ENCODE measurements at regions not wholly inside any gene's neighbourhood (a gene's known extent, or its start where the extent isn't known, plus 50 kb on each side); places are given as distances from the start of the nearest gene placed in this dataset.

GRCh38 chr3:94909726-94910125 is 846.9 kb downstream of the NSUN3 start:
- in situ Hi-C loops (cut with MboI; ENCODE audit: low sequenced_read_pairs, unreplicated experiment), result no loop called here
- TF ChIP-seq CTCF (IDR thresholded peaks at IDR 0.05; ENCODE audit: borderline replicate concordance, control extremely low read depth, extremely low read depth, insufficient read depth, missing control alignments), result no peak
- no peak for DNase-seq (ENCODE audit: low spot score)

- DNase-seq (ENCODE audit: low spot score), result no peak
- in situ Hi-C loops (cut with MboI; ENCODE audit: low sequenced_read_pairs, unreplicated experiment), result no loop called here
- TF ChIP-seq CTCF (IDR thresholded peaks at IDR 0.05; ENCODE audit: borderline replicate concordance, control extremely low read depth, extremely low read depth, insufficient read depth, missing control alignments), result no peak
Measured at GRCh38 chr3:94912656-94913055, 849.8 kb downstream of the NSUN3 start.

- DNase-seq (ENCODE audit: low spot score), result no peak
- in situ Hi-C loops (cut with MboI; ENCODE audit: low sequenced_read_pairs, unreplicated experiment), result no loop called here
- TF ChIP-seq CTCF (IDR thresholded peaks at IDR 0.05; ENCODE audit: borderline replicate concordance, control extremely low read depth, extremely low read depth, insufficient read depth, missing control alignments), result no peak
Measured at GRCh38 chr3:94927175-94927574, 864.3 kb downstream of the NSUN3 start.

GRCh38 chr3:94928921-94929320 is 866.1 kb downstream of the NSUN3 start:
- in situ Hi-C loops (cut with MboI; ENCODE audit: low sequenced_read_pairs, unreplicated experiment), result no loop called here
- no peak for TF ChIP-seq CTCF (IDR thresholded peaks at IDR 0.05; ENCODE audit: borderline replicate concordance, control extremely low read depth, extremely low read depth, insufficient read depth, missing control alignments)
- no peak for DNase-seq (ENCODE audit: low spot score)

- in situ Hi-C loops (cut with MboI; ENCODE audit: low sequenced_read_pairs, unreplicated experiment), result no loop called here
- no peak for TF ChIP-seq CTCF (IDR thresholded peaks at IDR 0.05; ENCODE audit: borderline replicate concordance, control extremely low read depth, extremely low read depth, insufficient read depth, missing control alignments)
- DNase-seq (ENCODE audit: low spot score), result no peak
Measured at GRCh38 chr3:94935738-94936580, 873.1 kb downstream of the NSUN3 start.

GRCh38 chr3:94937980-94938379 is 875.1 kb downstream of the NSUN3 start:
- no peak for TF ChIP-seq CTCF (IDR thresholded peaks at IDR 0.05; ENCODE audit: borderline replicate concordance, control extremely low read depth, extremely low read depth, insufficient read depth, missing control alignments)
- DNase-seq (ENCODE audit: low spot score), result no peak
- in situ Hi-C loops (cut with MboI; ENCODE audit: low sequenced_read_pairs, unreplicated experiment), result no loop called here
